H1 (cell line): ENCODE measurements at regions not wholly inside any gene's neighbourhood (a gene's known extent, or its start where the extent isn't known, plus 50 kb on each side); places are given as distances from the start of the nearest gene placed in this dataset.

Experiments
- CTCF ChIA-PET: fragments of 300-600 bp; sonication (Branson Sonifier 250); formaldehyde crosslinking; loops from one replicate; lab custom pipeline; 2021; ENCODE audit not compliant: partially characterized antibody; lab: Charles Lee
- POLR2A ChIA-PET: fragments of 300-600 bp; sonication (Branson Sonifier 250); formaldehyde crosslinking; loops from one replicate; lab custom pipeline; 2021; ENCODE audit warnings: inconsistent platforms; ENCODE audit not compliant: partially characterized antibody; lab: Charles Lee
- DNase-seq, 2 experiments: peaks; one replicate each; pipeline versions ENCODE4 v3.0.0 to v3.0.0-alpha.2; 2010 to 2022; ENCODE audit warnings: low spot score in 2 of 2, low read depth in 1 of 2, mixed read lengths in 1 of 2
- FAIRE-seq: peaks from 2 replicates; lab custom pipeline; 2011; peaks lifted over from hg19 to GRCh38; lab: Jason Lieb, UNC
- H2AFZ ChIP-seq: 2 replicates; pipeline ENCODE4 v1.8.1; 2012; ENCODE audit warnings: low read length, inconsistent platforms
- H2AK5ac ChIP-seq: 2 replicates; pipeline ENCODE4 v1.6.1; 2013; ENCODE audit warnings: low read depth, low read length
- H2BK120ac ChIP-seq: replicated peaks from 2 replicates; pipeline ENCODE3; 2013; ENCODE audit warnings: low read depth, low read length, inconsistent platforms
- H2BK12ac ChIP-seq: 2 replicates; pipeline ENCODE4 v1.6.1; 2013; ENCODE audit warnings: low read depth, low read length
- H2BK15ac ChIP-seq: 2 replicates; pipeline ENCODE4 v1.6.1; 2013; ENCODE audit warnings: low read length
- H2BK20ac ChIP-seq: 2 replicates; pipeline ENCODE4 v1.6.1; 2013; ENCODE audit warnings: low read length
- H2BK5ac ChIP-seq: 2 replicates; pipeline ENCODE4 v1.6.1; 2013; ENCODE audit warnings: low read depth, low read length
- H3K14ac ChIP-seq: 2 replicates; pipeline ENCODE4 v1.6.1; 2013; ENCODE audit warnings: inconsistent platforms; ENCODE audit not compliant: insufficient read length
- H3K18ac ChIP-seq: 2 replicates; pipeline ENCODE4 v1.6.1; 2013; ENCODE audit warnings: low read length; ENCODE audit errors: extremely low read depth
- H3K23ac ChIP-seq: 2 replicates; pipeline ENCODE4 v1.6.1; 2013; ENCODE audit warnings: inconsistent platforms; ENCODE audit not compliant: insufficient read length
- H3K23me2 ChIP-seq: 2 replicates; pipeline ENCODE4 v1.6.1; 2013; ENCODE audit warnings: low read depth, low read length
- H3K27ac ChIP-seq: 2 replicates; pipeline ENCODE4 v1.6.1; 2011; ENCODE audit warnings: low read depth, low read length, inconsistent platforms
- H3K27me3 ChIP-seq, 4 experiments: replicated peaks in 1 of 4; 1 replicate in 1 of 4; 2 replicates in 3 of 4; pipeline versions ENCODE4 v1.6.1 to v1.8.1; 2011 to 2013; ENCODE audit warnings: low read length in 3 of 4, mild to moderate bottlenecking in 3 of 4, inconsistent platforms in 2 of 4, mixed read lengths in 2 of 4, moderate library complexity in 1 of 4; ENCODE audit not compliant: control insufficient read depth in 3 of 4, insufficient read depth in 3 of 4; ENCODE audit errors: extremely low read depth in 1 of 4
- H3K36me3 ChIP-seq, 4 experiments: 2 replicates each; pipeline versions ENCODE4 v1.6.1 to v1.8.1; 2011 to 2013; ENCODE audit warnings: mild to moderate bottlenecking in 4 of 4, low read length in 3 of 4, moderate library complexity in 2 of 4, control low read depth in 1 of 4, inconsistent platforms in 1 of 4; ENCODE audit not compliant: insufficient read depth in 4 of 4, control insufficient read depth in 2 of 4
- H3K4ac ChIP-seq: replicated peaks from 2 replicates; pipeline ENCODE3; 2013; ENCODE audit warnings: low read length, low read depth, mixed read lengths, inconsistent platforms; ENCODE audit not compliant: insufficient read length
- H3K4me1 ChIP-seq, 4 experiments: replicated peaks in 1 of 4; 1 replicate in 1 of 4; 2 replicates in 3 of 4; pipeline versions ENCODE4 v1.6.1 to v1.8.1; 2011 to 2013; ENCODE audit warnings: low read length in 3 of 4, inconsistent platforms in 2 of 4, mixed read lengths in 1 of 4; ENCODE audit not compliant: insufficient read depth in 4 of 4, control insufficient read depth in 3 of 4
- H3K4me2 ChIP-seq, 2 experiments: 2 replicates each; pipeline versions ENCODE4 v1.6.1 to v1.8.1; 2011 to 2013; ENCODE audit warnings: low read depth in 2 of 2, low read length in 2 of 2, control low read depth in 1 of 2, inconsistent platforms in 1 of 2, mild to moderate bottlenecking in 1 of 2; ENCODE audit not compliant: insufficient read depth in 1 of 2
- H3K4me3 ChIP-seq, 4 experiments: fragments of 200-600, 300-600 bp in 1 of 4; sonication (generic), shearing (Covaris generic), sonication (Bioruptor Twin) in 1 of 4; 2 replicates each; pipeline versions ENCODE4 v1.5.1 to v1.8.1; 2011 to 2016; ENCODE audit warnings: low read length in 4 of 4, low read depth in 3 of 4, control low read depth in 2 of 4, inconsistent platforms in 2 of 4, mild to moderate bottlenecking in 2 of 4, mixed read lengths in 1 of 4, moderate library complexity in 1 of 4; ENCODE audit not compliant: insufficient read depth in 2 of 4; ENCODE audit errors: extremely low read depth in 1 of 4
- H3K56ac ChIP-seq: replicated peaks from 2 replicates; pipeline ENCODE3; 2013; ENCODE audit warnings: low read depth, mild to moderate bottlenecking, mixed read lengths, low read length, inconsistent platforms; ENCODE audit not compliant: insufficient read length
- H3K79me1 ChIP-seq: 2 replicates; pipeline ENCODE4 v1.6.1; 2013; ENCODE audit warnings: low read depth, low read length, control low read depth
- H3K79me2 ChIP-seq, 2 experiments: 2 replicates each; pipeline versions ENCODE4 v1.6.1 to v1.8.1; 2012 to 2013; ENCODE audit warnings: low read length in 2 of 2, mild to moderate bottlenecking in 2 of 2, inconsistent platforms in 1 of 2; ENCODE audit not compliant: insufficient read depth in 2 of 2, control insufficient read depth in 1 of 2
- H3K9ac ChIP-seq, 4 experiments: replicated peaks in 1 of 4; 1 replicate in 1 of 4; 2 replicates in 3 of 4; pipeline versions ENCODE4 v1.6.1 to v1.8.1; 2011 to 2013; ENCODE audit warnings: low read depth in 3 of 4, low read length in 3 of 4, control low read depth in 2 of 4, mild to moderate bottlenecking in 2 of 4, moderate library complexity in 2 of 4, inconsistent platforms in 1 of 4; ENCODE audit errors: extremely low read depth in 1 of 4
- H3K9me3 ChIP-seq, 2 experiments: 2 replicates each; pipeline versions ENCODE4 v1.6.1 to v1.8.1; 2012 to 2013; ENCODE audit warnings: mild to moderate bottlenecking in 2 of 2, moderate library complexity in 2 of 2, control low read depth in 1 of 2, inconsistent platforms in 1 of 2, low read depth in 1 of 2, low read length in 1 of 2, mixed read lengths in 1 of 2; ENCODE audit not compliant: insufficient read depth in 2 of 2
- H4K20me1 ChIP-seq, 2 experiments: replicated peaks in 1 of 2; 2 replicates each; pipeline versions ENCODE3 to v1.8.1; 2011 to 2013; ENCODE audit warnings: inconsistent platforms in 2 of 2, low read length in 2 of 2, mild to moderate bottlenecking in 1 of 2; ENCODE audit not compliant: insufficient read depth in 2 of 2, control insufficient read depth in 1 of 2
- H4K5ac ChIP-seq: 2 replicates; pipeline ENCODE4 v1.6.1; 2013; ENCODE audit warnings: low read length, low read depth, mixed read lengths, inconsistent platforms; ENCODE audit not compliant: insufficient read length
- H4K8ac ChIP-seq: 2 replicates; pipeline ENCODE4 v1.8.0; 2013; ENCODE audit warnings: mild to moderate bottlenecking, moderate library complexity, low read length, inconsistent platforms; ENCODE audit not compliant: insufficient read depth; ENCODE audit errors: extremely low read depth
- H4K91ac ChIP-seq: replicated peaks from 2 replicates; pipeline ENCODE3; 2013; ENCODE audit warnings: low read length, mixed read lengths, inconsistent platforms; ENCODE audit not compliant: insufficient read length
- GABPA ChIP-seq: IDR thresholded peaks from 2 replicates; pipeline ENCODE4 v1.6.1; 2011; ENCODE audit warnings: mild to moderate bottlenecking, low read length, moderate library complexity, borderline replicate concordance; ENCODE audit not compliant: insufficient read depth
- NANOG ChIP-seq: IDR thresholded peaks from 2 replicates; pipeline ENCODE4 v1.6.1; 2011; ENCODE audit warnings: low read length, low read depth, mild to moderate bottlenecking, inconsistent platforms; ENCODE audit not compliant: insufficient read depth, poor library complexity, severe bottlenecking
- POU5F1 ChIP-seq: IDR thresholded peaks from 2 replicates; pipeline ENCODE4 v1.6.1; 2011; ENCODE audit warnings: low read depth, mild to moderate bottlenecking, low read length, moderate library complexity
- SP4 ChIP-seq: IDR thresholded peaks from 2 replicates; pipeline ENCODE4 v1.6.1; 2012; ENCODE audit warnings: low read length, inconsistent platforms
- TBP ChIP-seq: IDR thresholded peaks from 2 replicates; pipeline ENCODE4 v1.6.1; 2011; ENCODE audit warnings: low read depth, low read length, improper control_type of control experiment
- WGBS, 2 experiments: shearing (Covaris generic) in 1 of 2; methylation state at CpG; one replicate each; pipeline versions ENCODE4 v1.1.6 to v1.1.7; 2013 to 2015; ENCODE audit warnings: low lambda C conversion rate in 2 of 2, mixed read lengths in 2 of 2, inconsistent platforms in 1 of 2, low coverage in 1 of 2, missing lambda C conversion rate in 1 of 2; ENCODE audit not compliant: insufficient replicate concordance in 2 of 2, insufficient coverage in 1 of 2, insufficient read length in 1 of 2; ENCODE audit errors: extremely low coverage in 1 of 2, missing lambda C conversion rate in 1 of 2; 5-methylcytosine and 5-hydroxymethylcytosine counted together

DNA sequence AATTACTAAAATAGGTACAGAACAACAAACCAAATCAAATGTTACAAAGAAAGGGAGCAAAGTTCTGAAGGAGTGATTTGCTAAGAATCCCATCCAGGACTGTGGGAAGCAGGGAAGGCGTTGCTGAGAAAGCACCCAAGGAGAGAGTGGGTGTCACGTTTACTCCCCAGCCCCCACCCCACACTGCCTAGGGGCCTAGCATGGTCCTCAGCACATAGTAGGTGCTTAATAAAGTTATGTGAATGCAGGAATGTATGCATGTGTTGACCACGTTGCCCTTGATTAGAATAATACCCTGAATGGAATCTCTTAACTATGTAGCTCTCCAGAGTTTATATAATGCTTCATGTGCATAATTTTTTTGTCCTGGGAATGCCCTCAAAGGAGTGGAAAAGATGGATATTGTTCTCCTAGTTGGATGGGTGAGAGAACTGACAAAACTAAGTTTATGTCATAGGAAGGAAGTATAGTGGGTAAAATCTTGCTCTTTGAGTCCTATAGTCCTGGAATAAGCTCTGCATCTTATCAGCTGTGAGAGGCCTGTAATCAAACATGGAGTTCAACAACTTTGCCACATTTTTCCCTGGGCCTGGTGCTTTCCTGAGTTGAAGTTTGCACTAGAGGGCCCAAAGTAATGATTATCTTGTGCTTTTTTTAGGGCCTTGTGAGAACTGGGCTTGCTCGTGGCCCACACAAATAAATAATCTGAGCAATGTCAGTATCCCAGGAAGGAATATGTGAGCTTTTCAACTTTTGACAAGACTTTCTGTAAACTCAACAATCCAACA lies 53.8 kb upstream of the LMO2 start:
- Histone ChIP-seq H3K27ac (no peak overlapping the region), H3K36me3 (no peaks in the 10 kb centered on the region), H3K18ac (no peak overlapping the region), H2BK12ac (no peak overlapping the region), H2AFZ (no peak overlapping the region), H2AK5ac (no peak overlapping the region), H3K4me2 (no peak overlapping the region), H4K5ac (no peak overlapping the region), H3K9ac (no peak overlapping the region), H3K56ac (no peak overlapping the region), H4K20me1 (no peaks in the 10 kb centered on the region), H3K79me1 (no peaks in the 10 kb centered on the region), H3K14ac (no peak overlapping the region), H2BK5ac (no peak overlapping the region), H2BK120ac (no peak overlapping the region), H4K8ac (no peak overlapping the region), H3K4me1 (no peaks in the 10 kb centered on the region), H3K27me3 (no peaks in the 10 kb centered on the region), H4K91ac (no peak overlapping the region), H3K23me2 (peaks cover 2% of the 10 kb centered on the region; the same call in 1 of the 2 replicates), H2BK20ac (no peak overlapping the region), H2BK15ac (no peak overlapping the region), H3K4ac (no peak overlapping the region), H3K23ac (no peak overlapping the region), H3K79me2 (no peaks in the 10 kb centered on the region), H3K9me3 (no peaks in the 10 kb centered on the region), H3K4me3 (no peak overlapping the region)
- DNase-seq: no peak
- TF ChIP-seq GABPA (no peak), TBP (no peak), NANOG (no peak), POU5F1 (no peak), SP4 (no peak)
- WGBS, 2 experiments: 79% methylated on average over 4 of the region's 4 CpGs; no CpG with 5 or more reads in 1 of the 2 experiments
- ChIA-PET CTCF (interaction anchor here (0.6 to 1.4 kb wide), 3 partner anchors 13 to 1275 kb away, joined by 3 read pairs; no protein-coding TSS in a partner anchor), POLR2A (no interaction called here)
- FAIRE-seq: no peak
